Stimulated activated CD8-positive, alpha-beta memory T cell treated with anti-CD3 and anti-CD28 coated beads, Interleukin-12 subunit alpha, Interleukin-12 subunit beta, amount 100 ng/mL, for 24 hours (primary cell): ENCODE measurements at regions not wholly inside any gene's neighbourhood (a gene's known extent, or its start where the extent isn't known, plus 50 kb on each side); places are given as distances from the start of the nearest gene placed in this dataset.

Experiments
- DNase-seq: peaks from one replicate; pipeline ENCODE4 v3.0.0-alpha.2; 2020; ENCODE audit errors: extremely low read depth

DNA sequence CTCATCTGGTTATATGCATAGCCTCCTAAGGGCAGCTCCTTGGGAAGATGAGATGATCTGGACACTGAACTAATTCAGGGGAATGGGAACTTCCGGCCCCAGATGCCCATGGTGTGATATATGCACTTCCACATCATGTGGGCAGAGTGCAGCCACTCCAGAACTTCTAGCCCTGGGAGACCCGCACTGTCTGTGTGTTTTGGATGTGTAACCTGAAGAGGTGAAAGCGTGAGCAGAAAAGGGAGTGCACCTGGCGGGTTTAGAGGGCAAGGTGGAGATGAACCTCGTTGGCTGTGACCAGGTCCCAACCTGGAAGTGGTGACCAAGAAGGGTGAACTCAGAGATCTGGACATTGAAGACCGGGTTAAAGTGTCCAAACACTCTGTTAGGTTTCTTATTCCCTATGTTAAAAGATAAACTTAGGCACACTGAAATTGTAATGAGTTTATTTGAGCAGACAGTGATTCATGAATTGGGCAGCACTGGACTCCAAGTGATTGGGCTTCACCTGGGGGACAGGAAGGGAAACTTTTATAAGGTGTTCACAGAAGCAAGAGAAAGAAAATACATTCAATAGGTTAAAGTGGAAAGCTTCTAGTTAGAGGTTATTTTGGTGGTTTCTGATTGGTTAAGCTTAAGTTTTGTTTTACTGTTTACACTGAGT is 296.2 kb upstream of the SKOR2 start:
- DNase-seq, result no peak

- DNase-seq, result no peak
These were observed 294.2 kb upstream of the SKOR2 start for GRCh38 chr18:47545613-47546012.

- DNase-seq, result no peak
These were observed 291.6 kb upstream of the SKOR2 start for GRCh38 chr18:47543080-47543479.

DNA sequence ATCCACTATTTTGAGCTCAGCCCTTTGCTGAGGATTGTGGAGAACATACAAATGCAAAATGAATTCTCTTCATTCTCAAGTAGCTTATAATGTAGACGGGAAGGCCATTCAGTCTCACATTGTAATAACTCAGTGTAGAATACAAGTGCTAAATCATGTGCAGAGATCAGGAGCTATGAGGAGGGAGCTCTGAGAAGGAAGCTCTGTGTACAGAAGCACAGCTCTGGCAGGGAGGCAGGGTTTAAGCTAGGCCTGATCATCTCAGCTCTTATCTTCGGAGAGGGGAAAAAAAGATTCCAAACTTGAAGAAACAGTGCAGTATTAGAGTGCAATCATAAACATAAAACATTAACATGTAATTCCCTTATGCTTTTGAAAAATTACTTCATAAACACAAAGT is 291.1 kb upstream of the SKOR2 start:
- no peak for DNase-seq

DNA sequence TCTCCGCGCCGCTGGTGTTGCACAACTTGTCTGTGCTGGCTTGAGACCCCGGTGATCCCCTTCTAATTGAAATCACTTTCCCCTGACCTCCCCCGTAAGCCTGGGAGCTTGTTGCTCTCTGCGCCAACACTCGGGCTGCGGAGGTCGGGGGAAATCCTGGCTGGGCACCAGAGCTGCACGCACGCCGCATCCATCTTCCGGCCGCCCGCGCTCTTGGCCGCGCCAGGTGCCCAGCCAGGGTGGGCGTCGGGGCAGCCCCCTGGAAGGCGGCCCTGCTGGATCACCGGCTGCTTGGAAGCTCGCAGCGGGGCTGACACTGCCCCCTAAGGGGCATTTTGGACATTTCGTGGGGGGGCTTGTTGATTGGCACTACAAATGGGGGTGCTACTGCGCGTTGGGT is 280.3 kb upstream of the SKOR2 start:
- DNase-seq, result no peak

GRCh38 chr18:47530695-47531094 is 279.2 kb upstream of the SKOR2 start:
- DNase-seq, result no peak

- DNase-seq, result no peak
These were observed 276.9 kb upstream of the SKOR2 start for GRCh38 chr18:47528343-47528742.

- no peak for DNase-seq
These were observed 274.7 kb upstream of the SKOR2 start for GRCh38 chr18:47526147-47526546.

DNA sequence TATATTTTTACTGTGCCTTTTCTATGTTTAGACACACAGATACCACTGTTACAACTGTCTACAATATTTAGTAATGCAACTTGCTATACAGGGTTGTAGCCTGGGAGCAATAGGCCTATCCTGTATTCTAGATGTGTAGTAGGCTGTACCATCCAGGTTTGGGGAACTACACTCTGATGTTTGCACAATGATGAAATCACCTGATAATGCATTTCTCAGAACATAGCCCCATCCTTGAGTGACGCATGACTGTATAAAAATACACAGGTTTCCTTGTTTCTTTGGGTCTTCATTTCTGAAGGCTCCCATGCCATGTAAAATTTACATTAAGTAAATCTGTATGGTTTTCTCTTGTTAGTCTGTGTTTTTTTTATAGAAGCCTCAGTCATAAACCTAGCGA is 270.9 kb upstream of the SKOR2 start:
- no peak for DNase-seq

DNA sequence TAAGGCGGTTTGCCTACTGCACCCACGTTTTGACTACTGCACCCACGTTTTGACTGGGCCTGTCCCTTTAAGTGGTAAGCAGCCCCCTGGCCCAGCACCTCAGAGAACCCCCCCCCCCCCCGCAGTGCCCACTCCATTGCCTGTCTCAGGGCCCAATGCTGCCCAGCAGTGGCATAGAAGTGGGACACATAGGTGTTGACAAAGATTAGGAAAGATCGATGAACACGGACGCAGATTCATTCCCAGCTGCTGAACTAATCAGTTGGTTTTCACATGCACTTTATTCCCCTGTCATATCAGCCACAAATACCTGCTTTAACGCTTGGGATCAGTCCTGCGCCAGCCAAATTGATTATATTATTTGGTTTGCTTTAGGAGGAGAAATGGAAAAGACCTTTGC is 268.8 kb upstream of the SKOR2 start:
- DNase-seq, result no peak

GRCh38 chr18:47519706-47520105 is 268.2 kb upstream of the SKOR2 start:
- no peak for DNase-seq

GRCh38 chr18:47519277-47519676 is 267.8 kb upstream of the SKOR2 start:
- DNase-seq, result no peak

GRCh38 chr18:47513614-47514013 is 262.2 kb upstream of the SKOR2 start:
- no peak for DNase-seq

- DNase-seq, result no peak
These were observed 261.4 kb upstream of the SKOR2 start for GRCh38 chr18:47512726-47513435.

DNA sequence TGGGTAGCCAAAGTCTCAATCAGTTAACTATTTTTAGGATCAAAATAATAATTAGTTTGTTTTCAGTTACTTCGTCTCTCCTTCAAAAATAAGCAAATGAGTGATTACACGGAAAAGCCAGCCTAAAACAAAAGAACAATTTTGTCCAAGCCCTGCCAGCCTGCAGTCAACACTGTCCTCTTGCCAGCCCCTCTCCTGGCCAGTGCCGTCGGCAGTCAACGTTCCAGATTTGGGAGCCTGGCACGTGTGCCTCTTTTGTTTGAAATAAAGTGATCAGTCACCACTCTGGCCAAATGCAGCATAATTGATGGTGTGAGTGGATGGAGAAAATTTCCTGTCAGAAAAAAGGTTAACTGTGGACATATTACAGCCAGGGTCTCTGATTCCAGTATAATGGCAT is 260.6 kb upstream of the SKOR2 start:
- DNase-seq, result no peak

GRCh38 chr18:47510831-47511230 is 259.4 kb upstream of the SKOR2 start:
- no peak for DNase-seq

GRCh38 chr18:47507651-47508050 is 256.2 kb upstream of the SKOR2 start:
- DNase-seq, result no peak

DNA sequence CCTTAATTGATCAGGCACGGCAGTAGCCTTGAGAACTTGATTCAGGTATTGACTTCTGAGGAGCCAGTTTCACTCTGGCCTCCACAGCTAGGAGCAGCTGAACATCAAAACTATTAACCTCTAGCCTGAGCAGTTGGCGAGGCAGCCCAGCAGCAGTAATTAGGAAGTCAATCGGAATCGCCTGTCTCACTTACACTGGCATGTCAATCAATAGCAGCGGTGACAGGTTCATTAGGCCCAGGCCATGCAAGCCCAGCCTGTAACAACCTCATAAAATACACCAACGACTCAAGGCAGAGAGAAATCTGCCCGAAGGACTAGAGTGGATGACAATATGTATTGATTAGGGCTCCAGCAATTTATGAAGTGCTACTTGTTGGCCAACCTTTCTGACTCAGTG is 255.4 kb upstream of the SKOR2 start:
- no peak for DNase-seq

DNA sequence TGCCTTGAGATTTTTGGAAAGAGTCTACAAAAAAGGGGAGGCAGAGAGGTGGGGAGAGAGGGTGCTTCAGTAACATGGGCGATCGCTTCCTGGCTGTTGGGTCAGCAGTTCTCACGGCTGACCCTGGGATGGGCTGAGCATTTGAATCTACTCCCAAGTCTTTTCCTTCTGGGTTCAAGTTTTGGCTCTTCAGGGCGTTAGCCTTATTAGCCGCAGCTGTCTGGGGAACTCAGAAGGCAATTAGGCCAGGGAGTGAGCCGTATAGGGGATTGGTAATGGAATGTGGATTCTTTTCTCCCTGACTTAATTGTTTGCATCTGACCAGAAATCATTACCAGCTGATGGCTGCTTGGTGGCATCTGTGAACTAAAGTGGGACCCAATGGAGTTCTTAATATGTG is 250.5 kb upstream of the SKOR2 start:
- no peak for DNase-seq

DNA sequence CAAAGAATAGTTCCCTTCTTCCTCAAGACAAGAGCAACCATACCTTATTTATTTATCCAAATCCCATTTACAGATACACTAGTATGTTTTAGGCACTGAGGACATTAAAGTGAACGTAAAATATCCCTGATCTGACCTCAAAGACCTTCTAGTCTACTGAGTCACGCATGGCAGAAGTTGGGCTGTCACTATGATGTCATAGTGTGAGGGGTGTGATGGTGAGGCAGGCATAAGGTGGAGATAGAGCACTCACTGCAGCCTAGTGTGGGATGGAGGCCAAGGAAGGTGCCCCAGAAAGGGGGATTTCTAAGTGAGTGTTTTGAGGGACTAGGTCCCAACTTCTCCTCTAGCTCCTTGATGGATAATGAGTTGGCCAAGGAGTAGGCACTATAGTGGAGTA is 249.5 kb upstream of the SKOR2 start:
- no peak for DNase-seq

DNA sequence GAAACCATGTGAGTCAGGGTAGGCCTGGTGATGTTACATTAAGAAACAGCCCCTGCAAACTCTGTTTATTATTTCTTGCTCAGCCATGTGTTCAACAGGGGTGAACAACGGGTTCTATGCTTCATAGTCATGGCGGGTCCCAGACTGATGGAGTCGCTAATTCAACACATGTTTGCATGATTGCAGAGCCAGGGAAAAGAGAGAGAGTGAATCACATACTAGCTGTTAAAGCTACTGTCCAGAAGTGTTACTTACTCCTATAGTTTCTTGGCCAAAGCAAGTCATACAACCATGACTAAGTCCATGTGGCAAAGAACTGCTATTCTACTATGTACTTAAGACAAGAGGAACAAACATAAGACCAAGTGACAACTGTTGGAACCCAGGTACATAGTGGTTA is 241.2 kb upstream of the SKOR2 start:
- no peak for DNase-seq

DNA sequence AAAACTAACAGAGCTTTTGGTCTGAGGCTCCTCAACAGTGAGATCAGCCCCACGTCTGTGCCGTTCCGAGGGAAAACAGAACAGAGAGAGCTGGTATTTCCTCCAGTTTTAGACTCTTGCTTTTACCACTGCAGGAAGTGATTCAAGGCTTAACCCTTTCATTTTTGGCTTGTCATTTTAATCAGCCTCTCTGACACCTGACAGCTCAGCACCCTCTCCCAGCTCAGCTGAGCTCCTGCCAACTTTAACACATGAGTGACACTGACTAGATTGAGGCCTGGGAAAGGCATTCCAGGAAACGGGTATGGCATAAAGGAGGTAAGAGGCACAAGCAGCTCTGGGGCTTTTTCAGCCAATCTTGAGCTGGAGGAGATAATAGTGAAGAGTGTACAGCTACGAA is 239.4 kb upstream of the SKOR2 start:
- DNase-seq, result no peak

- no peak for DNase-seq
These were observed 233.8 kb upstream of the SKOR2 start for GRCh38 chr18:47485221-47485797.
